ENCODE measurements at regions not wholly inside any gene's neighbourhood (a gene's known extent, or its start where the extent isn't known, plus 50 kb on each side); places are given as distances from the start of the nearest gene placed in this dataset.

GRCh38 chr4:35539404-35540055 is 704.8 kb downstream of the ARAP2 start:
- no peak for DNase-seq
- no peak overlapping the region for H3K4me3 Mint-ChIP-seq
- H3K27ac Mint-ChIP-seq, result no peak overlapping the region
- TF ChIP-seq, protein P1, sequence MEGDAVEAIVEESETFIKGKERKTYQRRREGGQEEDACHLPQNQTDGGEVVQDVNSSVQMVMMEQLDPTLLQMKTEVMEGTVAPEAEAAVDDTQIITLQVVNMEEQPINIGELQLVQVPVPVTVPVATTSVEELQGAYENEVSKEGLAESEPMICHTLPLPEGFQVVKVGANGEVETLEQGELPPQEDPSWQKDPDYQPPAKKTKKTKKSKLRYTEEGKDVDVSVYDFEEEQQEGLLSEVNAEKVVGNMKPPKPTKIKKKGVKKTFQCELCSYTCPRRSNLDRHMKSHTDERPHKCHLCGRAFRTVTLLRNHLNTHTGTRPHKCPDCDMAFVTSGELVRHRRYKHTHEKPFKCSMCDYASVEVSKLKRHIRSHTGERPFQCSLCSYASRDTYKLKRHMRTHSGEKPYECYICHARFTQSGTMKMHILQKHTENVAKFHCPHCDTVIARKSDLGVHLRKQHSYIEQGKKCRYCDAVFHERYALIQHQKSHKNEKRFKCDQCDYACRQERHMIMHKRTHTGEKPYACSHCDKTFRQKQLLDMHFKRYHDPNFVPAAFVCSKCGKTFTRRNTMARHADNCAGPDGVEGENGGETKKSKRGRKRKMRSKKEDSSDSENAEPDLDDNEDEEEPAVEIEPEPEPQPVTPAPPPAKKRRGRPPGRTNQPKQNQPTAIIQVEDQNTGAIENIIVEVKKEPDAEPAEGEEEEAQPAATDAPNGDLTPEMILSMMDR (IDR thresholded peaks at IDR 0.05), result no peak
- peaks cover 24% of the 10 kb centered on the region for H3K9me3 Mint-ChIP-seq
- H3K36me3 Mint-ChIP-seq (ENCODE audit: low read depth), result no peaks in the 10 kb centered on the region
- H3K27me3 Mint-ChIP-seq (ENCODE audit: insufficient read depth), result no peaks in the 10 kb centered on the region
- H3K4me1 Mint-ChIP-seq (ENCODE audit: low read depth), result no peaks in the 10 kb centered on the region

DNA sequence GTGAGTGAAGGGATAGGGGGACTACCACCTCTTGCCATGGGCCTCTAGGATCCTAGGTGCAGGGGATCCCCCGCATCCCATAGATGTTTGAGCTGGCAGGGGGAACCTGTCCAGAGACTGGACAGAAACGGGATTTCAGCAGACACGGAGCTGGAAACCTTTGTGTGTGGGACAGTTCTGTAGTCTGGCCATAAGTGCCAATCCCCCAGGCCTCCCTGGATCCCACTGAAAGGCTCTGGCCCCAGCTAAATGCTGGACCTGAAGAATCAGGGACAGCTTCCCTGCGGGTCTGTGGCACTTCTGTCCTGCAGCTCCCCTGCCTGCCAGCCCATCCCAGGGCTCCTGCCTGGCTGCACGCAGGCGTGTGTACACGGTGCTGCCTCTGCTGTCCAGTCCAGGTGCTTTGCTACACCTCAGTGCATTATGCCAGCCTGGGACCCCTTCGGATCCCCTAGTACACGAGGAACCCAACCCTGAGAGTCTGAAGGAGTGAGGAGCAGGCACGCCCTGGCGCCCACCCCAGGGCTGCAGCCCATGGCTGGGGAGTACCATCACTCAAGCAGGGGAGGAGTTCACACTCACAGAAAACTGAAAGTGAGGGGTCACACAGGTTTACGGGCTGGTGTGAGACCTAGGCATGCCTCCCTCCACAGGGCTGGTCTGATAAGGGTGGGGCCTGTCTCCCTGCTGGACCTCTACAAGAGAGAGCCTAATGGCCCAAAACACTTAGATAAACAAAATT is 703.0 kb downstream of the ARAP2 start:
- TF ChIP-seq, protein P1 (IDR thresholded peaks at IDR 0.05), result no peak
- H3K9me3 Mint-ChIP-seq, result peaks cover 34% of the 10 kb centered on the region
- H3K4me1 Mint-ChIP-seq (ENCODE audit: low read depth), result no peaks in the 10 kb centered on the region
- no peak overlapping the region for H3K4me3 Mint-ChIP-seq
- H3K27me3 Mint-ChIP-seq (ENCODE audit: insufficient read depth), result no peaks in the 10 kb centered on the region
- no peak for DNase-seq
- no peak overlapping the region for H3K27ac Mint-ChIP-seq
- no peaks in the 10 kb centered on the region for H3K36me3 Mint-ChIP-seq (ENCODE audit: low read depth)

DNA sequence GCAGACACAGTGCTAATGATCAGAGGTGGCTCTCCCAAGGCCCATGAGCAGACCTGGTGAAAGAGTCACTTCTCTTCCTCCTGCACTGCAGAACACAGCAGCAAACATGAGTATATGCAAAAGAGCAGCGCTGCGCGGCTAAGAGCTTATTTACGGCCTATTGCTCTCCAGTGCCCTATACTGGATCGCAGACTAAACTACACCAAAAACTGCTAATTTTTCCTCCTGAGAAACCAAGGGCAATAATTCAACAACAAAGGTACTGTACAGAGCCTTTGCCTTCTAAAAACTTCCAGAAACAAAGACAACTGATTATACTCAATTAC is 702.5 kb downstream of the ARAP2 start:
- Mint-ChIP-seq H3K27ac (no peak overlapping the region), H3K9me3 (peaks cover 35% of the 10 kb centered on the region), H3K27me3 (ENCODE audit: insufficient read depth) (no peaks in the 10 kb centered on the region), H3K4me1 (ENCODE audit: low read depth) (no peaks in the 10 kb centered on the region), H3K36me3 (ENCODE audit: low read depth) (no peaks in the 10 kb centered on the region), H3K4me3 (no peak overlapping the region)
- DNase-seq, result no peak
- TF ChIP-seq, protein P1 (IDR thresholded peaks at IDR 0.05), result no peak

GRCh38 chr4:35548921-35549320 is 695.4 kb downstream of the ARAP2 start:
- no peaks in the 10 kb centered on the region for H3K4me1 Mint-ChIP-seq (ENCODE audit: low read depth)
- no peaks in the 10 kb centered on the region for H3K27me3 Mint-ChIP-seq (ENCODE audit: insufficient read depth)
- TF ChIP-seq, protein P1 (IDR thresholded peaks at IDR 0.05), result no peak
- no peak overlapping the region for H3K27ac Mint-ChIP-seq
- no peak overlapping the region for H3K4me3 Mint-ChIP-seq
- peaks cover 33% of the 10 kb centered on the region for H3K9me3 Mint-ChIP-seq
- H3K36me3 Mint-ChIP-seq (ENCODE audit: low read depth), result no peaks in the 10 kb centered on the region
- no peak for DNase-seq

GRCh38 chr4:35556387-35556786 is 687.9 kb downstream of the ARAP2 start:
- Mint-ChIP-seq H3K4me3 (no peak overlapping the region), H3K27ac (no peak overlapping the region), H3K36me3 (ENCODE audit: low read depth) (no peaks in the 10 kb centered on the region; the same call in 1 of the 2 replicates), H3K4me1 (ENCODE audit: low read depth) (no peaks in the 10 kb centered on the region), H3K27me3 (ENCODE audit: insufficient read depth) (no peaks in the 10 kb centered on the region), H3K9me3 (peaks cover 23% of the 10 kb centered on the region)
- DNase-seq, result no peak
- TF ChIP-seq, protein P1 (IDR thresholded peaks at IDR 0.05), result no peak

Data from HFFc6 (cell line).